SJCRH30 (cell line): ENCODE measurements at regions not wholly inside any gene's neighbourhood (a gene's known extent, or its start where the extent isn't known, plus 50 kb on each side); places are given as distances from the start of the nearest gene placed in this dataset.

ENCODE experiments used
- DNase-seq, 2 experiments: peaks; one replicate each; pipeline ENCODE4 v3.0.0-alpha.2; 2015 to 2020
- H3K27ac ChIP-seq: fragments of 250-450 bp; sonication (Bioruptor Pico); 2 replicates; pipeline ENCODE4 v1.5.1; 2020; ENCODE audit warnings: mild to moderate bottlenecking, moderate library complexity
- H3K27me3 ChIP-seq: fragments of 250-450 bp; sonication (Bioruptor Pico); 2 replicates; pipeline ENCODE4 v1.5.1; 2020; ENCODE audit warnings: mild to moderate bottlenecking, moderate library complexity
- H3K36me3 ChIP-seq: fragments of 250-450 bp; sonication (Bioruptor Pico); 2 replicates; pipeline ENCODE4 v1.5.1; 2020; ENCODE audit warnings: mild to moderate bottlenecking, moderate library complexity
- H3K4me1 ChIP-seq: fragments of 250-450 bp; sonication (Bioruptor Pico); 2 replicates; pipeline ENCODE4 v1.5.1; 2020; ENCODE audit warnings: mild to moderate bottlenecking, moderate library complexity
- H3K4me3 ChIP-seq: fragments of 250-450 bp; sonication (Bioruptor Pico); 2 replicates; pipeline ENCODE4 v1.5.1; 2020; ENCODE audit warnings: mild to moderate bottlenecking, moderate library complexity
- H3K9me3 ChIP-seq: fragments of 250-450 bp; sonication (Bioruptor Pico); replicated peaks from 2 replicates; pipeline ENCODE4 v1.5.1; 2020; ENCODE audit warnings: mild to moderate bottlenecking, moderate library complexity

DNA sequence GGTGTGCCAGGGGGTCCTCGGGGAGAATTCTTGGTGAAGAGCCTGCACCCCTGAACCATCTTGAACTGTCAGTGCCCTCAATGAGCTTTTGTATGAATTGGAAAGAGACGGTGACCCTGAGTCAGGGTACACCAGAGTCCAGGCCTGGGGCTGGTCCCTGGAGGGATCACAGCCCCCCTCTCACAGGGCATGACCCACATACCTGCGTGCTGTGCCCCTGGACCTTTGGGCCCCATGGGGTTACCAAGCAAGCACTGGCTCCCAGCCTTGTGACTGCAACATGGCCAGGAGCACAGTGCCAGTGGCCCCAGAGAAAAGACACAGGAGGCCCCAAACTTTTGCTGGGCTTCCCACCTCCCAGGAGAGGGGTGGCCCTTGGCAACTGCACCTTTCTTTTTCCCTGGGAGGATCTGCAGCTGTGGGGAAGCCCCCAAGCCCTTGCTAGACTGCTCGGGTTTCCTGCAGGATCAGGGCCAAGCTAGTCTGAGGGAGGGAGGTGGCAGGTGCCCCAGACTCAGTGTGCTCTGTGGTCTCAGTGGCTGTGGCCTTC is 153.5 kb downstream of the ZNF248 start:
- H3K36me3 ChIP-seq: no peaks in the 10 kb centered on the region
- H3K9me3 ChIP-seq: no peaks in the 10 kb centered on the region
- no peak overlapping the region for H3K27ac ChIP-seq
- H3K4me1 ChIP-seq: no peaks in the 10 kb centered on the region
- DNase-seq: no peak
- no peak overlapping the region for H3K4me3 ChIP-seq
- H3K27me3 ChIP-seq: no peaks in the 10 kb centered on the region

GRCh38 chr10:37703114-37703513 is 154.3 kb downstream of the ZNF248 start:
- Histone ChIP-seq H3K27ac (no peak overlapping the region), H3K9me3 (no peaks in the 10 kb centered on the region), H3K4me3 (no peak overlapping the region), H3K27me3 (no peaks in the 10 kb centered on the region), H3K4me1 (no peaks in the 10 kb centered on the region), H3K36me3 (no peaks in the 10 kb centered on the region)
- DNase-seq: no peak

GRCh38 chr10:37701781-37702493 is 155.5 kb downstream of the ZNF248 start:
- Histone ChIP-seq H3K4me3 (no peak overlapping the region), H3K4me1 (no peaks in the 10 kb centered on the region), H3K27me3 (no peaks in the 10 kb centered on the region), H3K27ac (no peak overlapping the region), H3K9me3 (no peaks in the 10 kb centered on the region), H3K36me3 (no peaks in the 10 kb centered on the region)
- DNase-seq: no peak

DNA sequence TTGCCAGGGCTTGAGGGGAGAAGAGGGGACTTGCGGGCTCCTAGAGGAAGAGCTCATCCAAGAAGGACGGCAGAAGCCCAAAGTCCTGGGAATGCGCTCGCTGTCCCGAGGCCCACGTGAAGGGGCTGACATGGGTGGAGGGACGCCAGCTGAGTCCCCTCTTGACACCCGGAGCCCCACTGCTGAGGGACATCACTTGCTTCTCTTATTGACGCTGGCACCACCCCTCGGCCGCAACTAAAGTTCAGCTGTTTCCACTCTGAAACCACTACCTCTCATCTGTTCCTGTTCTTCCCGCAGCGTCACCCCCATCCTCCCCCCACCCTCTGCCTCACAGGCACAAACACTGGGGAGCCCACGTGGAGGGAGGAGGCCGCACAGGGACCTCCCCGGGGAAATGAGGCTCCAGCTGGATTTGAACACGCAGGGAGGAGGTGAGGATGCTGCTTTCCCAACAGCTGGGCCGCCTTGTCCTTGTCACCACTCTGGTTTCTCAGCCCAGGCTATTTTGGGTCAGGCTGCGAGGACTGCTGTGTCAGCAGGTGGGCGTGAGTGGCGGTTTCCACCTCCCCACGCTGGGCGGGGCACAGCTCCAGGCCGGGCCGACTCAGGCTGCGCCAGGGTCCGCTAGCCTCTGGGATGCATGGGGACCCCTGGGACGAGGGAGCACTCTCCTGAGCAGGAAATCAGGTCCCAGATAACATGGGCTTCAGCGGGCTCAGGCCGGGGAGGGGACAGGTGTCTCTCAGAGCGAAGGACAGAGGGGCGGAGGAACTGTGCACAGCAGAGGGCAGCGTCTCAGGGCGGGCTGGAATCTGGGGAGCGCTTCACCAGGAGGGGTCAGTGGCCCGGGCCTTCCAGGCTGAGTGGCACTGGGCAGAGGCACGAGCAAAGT is 156.3 kb downstream of the ZNF248 start:
- Histone ChIP-seq H3K36me3 (no peaks in the 10 kb centered on the region), H3K4me1 (no peaks in the 10 kb centered on the region), H3K27me3 (no peaks in the 10 kb centered on the region), H3K4me3 (no peak overlapping the region), H3K27ac (no peak overlapping the region), H3K9me3 (no peaks in the 10 kb centered on the region)
- DNase-seq: peak in 1 of 2 experiments; percentile 18

GRCh38 chr10:37687581-37687980 is 169.8 kb downstream of the ZNF248 start:
- DNase-seq: no peak
- Histone ChIP-seq H3K27me3 (no peaks in the 10 kb centered on the region), H3K9me3 (no peaks in the 10 kb centered on the region), H3K27ac (no peak overlapping the region), H3K4me3 (no peak overlapping the region), H3K4me1 (no peaks in the 10 kb centered on the region), H3K36me3 (no peaks in the 10 kb centered on the region)

GRCh38 chr10:37685741-37686683 is 171.4 kb downstream of the ZNF248 start:
- Histone ChIP-seq H3K4me3 (no peak overlapping the region), H3K4me1 (no peaks in the 10 kb centered on the region), H3K9me3 (no peaks in the 10 kb centered on the region), H3K36me3 (no peaks in the 10 kb centered on the region), H3K27ac (no peak overlapping the region), H3K27me3 (no peaks in the 10 kb centered on the region)
- DNase-seq: no peak

- H3K9me3 ChIP-seq: no peaks in the 10 kb centered on the region
- no peak for DNase-seq
- no peaks in the 10 kb centered on the region for H3K4me1 ChIP-seq
- H3K36me3 ChIP-seq: no peaks in the 10 kb centered on the region
- H3K27ac ChIP-seq: no peak overlapping the region
- H3K27me3 ChIP-seq: no peaks in the 10 kb centered on the region
- no peak overlapping the region for H3K4me3 ChIP-seq
Observed at GRCh38 chr10:37684765-37685164, 172.6 kb downstream of the ZNF248 start.

GRCh38 chr10:37682617-37683016 is 174.8 kb downstream of the ZNF248 start:
- H3K4me1 ChIP-seq: no peaks in the 10 kb centered on the region
- no peaks in the 10 kb centered on the region for H3K27me3 ChIP-seq
- H3K9me3 ChIP-seq: no peaks in the 10 kb centered on the region
- no peak overlapping the region for H3K27ac ChIP-seq
- no peak overlapping the region for H3K4me3 ChIP-seq
- no peak for DNase-seq
- H3K36me3 ChIP-seq: no peaks in the 10 kb centered on the region

- no peaks in the 10 kb centered on the region for H3K36me3 ChIP-seq
- no peaks in the 10 kb centered on the region for H3K27me3 ChIP-seq
- no peaks in the 10 kb centered on the region for H3K9me3 ChIP-seq
- no peaks in the 10 kb centered on the region for H3K4me1 ChIP-seq
- no peak overlapping the region for H3K27ac ChIP-seq
- no peak overlapping the region for H3K4me3 ChIP-seq
- DNase-seq: no peak
Observed at GRCh38 chr10:37681617-37681999, 175.8 kb downstream of the ZNF248 start.

GRCh38 chr10:37680716-37681616 is 176.4 kb downstream of the ZNF248 start:
- Histone ChIP-seq H3K4me3 (no peak overlapping the region), H3K27me3 (no peaks in the 10 kb centered on the region), H3K4me1 (no peaks in the 10 kb centered on the region), H3K36me3 (no peaks in the 10 kb centered on the region), H3K9me3 (no peaks in the 10 kb centered on the region), H3K27ac (no peak overlapping the region)
- DNase-seq: no peak

GRCh38 chr10:37680243-37680683 is 177.1 kb downstream of the ZNF248 start:
- DNase-seq: no peak
- Histone ChIP-seq H3K27me3 (no peaks in the 10 kb centered on the region), H3K4me3 (no peak overlapping the region)

GRCh38 chr10:37679465-37679864 is 177.9 kb downstream of the ZNF248 start:
- no peaks in the 10 kb centered on the region for H3K9me3 ChIP-seq
- H3K4me1 ChIP-seq: no peaks in the 10 kb centered on the region
- no peak overlapping the region for H3K4me3 ChIP-seq
- no peak for DNase-seq
- no peak overlapping the region for H3K27ac ChIP-seq
- H3K27me3 ChIP-seq: no peaks in the 10 kb centered on the region
- H3K36me3 ChIP-seq: no peaks in the 10 kb centered on the region

More at GRCh38 chr10:37680243-37680683, 177.1 kb downstream of the ZNF248 start:
- no peaks in the 10 kb centered on the region for H3K9me3 ChIP-seq
- H3K27ac ChIP-seq: no peak overlapping the region
- H3K36me3 ChIP-seq: no peaks in the 10 kb centered on the region
- no peaks in the 10 kb centered on the region for H3K4me1 ChIP-seq

GRCh38 chr10:37675449-37675848 is 182.0 kb downstream of the ZNF248 start:
- no peaks in the 10 kb centered on the region for H3K4me1 ChIP-seq
- H3K27me3 ChIP-seq: no peaks in the 10 kb centered on the region
- no peak overlapping the region for H3K27ac ChIP-seq
- no peaks in the 10 kb centered on the region for H3K36me3 ChIP-seq
- no peaks in the 10 kb centered on the region for H3K9me3 ChIP-seq
- no peak for DNase-seq
- no peak overlapping the region for H3K4me3 ChIP-seq

DNA sequence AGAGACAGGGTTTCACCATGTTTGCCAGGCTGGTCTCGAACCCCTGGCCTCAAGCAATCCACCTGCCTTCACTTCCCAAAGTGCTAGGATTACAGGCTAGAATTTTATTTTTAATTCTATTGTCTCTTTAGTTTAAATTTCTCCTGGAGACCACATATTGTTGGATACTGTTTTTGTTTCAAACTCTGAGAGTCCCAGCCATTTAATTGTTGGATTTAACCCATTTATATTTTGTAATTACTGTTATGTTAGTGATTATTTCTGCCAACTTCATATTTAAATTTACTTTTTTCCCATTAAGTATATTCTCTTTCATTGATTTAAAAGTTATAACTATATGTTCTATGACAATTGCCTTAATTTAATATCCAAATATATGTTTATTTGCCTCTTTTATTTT is 185.6 kb downstream of the ZNF248 start:
- H3K4me1 ChIP-seq: no peaks in the 10 kb centered on the region
- no peaks in the 10 kb centered on the region for H3K36me3 ChIP-seq
- no peaks in the 10 kb centered on the region for H3K9me3 ChIP-seq
- H3K4me3 ChIP-seq: no peak overlapping the region
- H3K27ac ChIP-seq: no peak overlapping the region
- DNase-seq: no peak
- H3K27me3 ChIP-seq: no peaks in the 10 kb centered on the region
